HEK293 (cell line): ENCODE measurements at regions not wholly inside any gene's neighbourhood (a gene's known extent, or its start where the extent isn't known, plus 50 kb on each side); places are given as distances from the start of the nearest gene placed in this dataset.

Experiments
- CTCF ChIA-PET: fragments of 350-600 bp; formaldehyde crosslinking; extraction: SDS; loops from one replicate; lab custom pipeline; 2021; ENCODE audit warnings: antibody characterized with exemption; lab: Yijun Ruan, JAX
- POLR2A ChIA-PET: fragments of 300-600 bp; formaldehyde crosslinking; extraction: SDS; loops from one replicate; lab custom pipeline; 2020; ENCODE audit warnings: antibody characterized with exemption, inconsistent platforms; lab: Yijun Ruan, JAX
- H3K27ac ChIP-seq: fragments of 200-500 bp; sonication (Bioruptor generic); 2 replicates; pipeline ENCODE4 v1.5.1; 2014; ENCODE audit warnings: low read depth, low read length, control low read depth, inconsistent platforms; ENCODE audit errors: extremely low read depth
- H3K36me3 ChIP-seq, 2 experiments: fragments of 200-500 bp in 1 of 2; sonication (Bioruptor generic) in 1 of 2; 1 replicate in 1 of 2; 2 replicates in 1 of 2; pipeline ENCODE4 v1.5.1; 2014 to 2017; ENCODE audit warnings: inconsistent platforms in 2 of 2, low read length in 2 of 2; ENCODE audit not compliant: control insufficient read depth in 2 of 2, insufficient read depth in 1 of 2
- H3K4me1 ChIP-seq: fragments of 200-500 bp; sonication (Bioruptor generic); 2 replicates; pipeline ENCODE4 v1.5.1; 2014; ENCODE audit warnings: mild to moderate bottlenecking, low read length, inconsistent platforms; ENCODE audit not compliant: control insufficient read depth, insufficient read depth
- H3K4me3 ChIP-seq: 2 replicates; pipeline ENCODE4 v1.5.1; 2011; ENCODE audit warnings: low read depth, mild to moderate bottlenecking, control low read depth, low read length, moderate library complexity
- H3K9me3 ChIP-seq: fragments of 200-500 bp; sonication (Bioruptor generic); 2 replicates; pipeline ENCODE4 v1.5.1; 2014; ENCODE audit warnings: low read depth, low read length, inconsistent platforms; ENCODE audit not compliant: control insufficient read depth, insufficient read depth
- BCL11A ChIP-seq: fragments of 450-650 bp; formaldehyde crosslinking; IDR thresholded peaks from 2 replicates; pipeline ENCODE4 v1.5.1; 2016; ENCODE audit warnings: low read depth, missing biosample characterization, missing genetic modification characterization
- IKZF3 ChIP-seq: fragments of 450-650 bp; IDR thresholded peaks from 2 replicates; pipeline ENCODE4 v1.5.0; 2018; ENCODE audit warnings: missing biosample characterization, mild to moderate bottlenecking, missing genetic modification characterization, moderate library complexity
- PBX3 ChIP-seq: sonication (generic); formaldehyde crosslinking; IDR thresholded peaks from 2 replicates; pipeline ENCODE4 v1.8.1; 2022; ENCODE audit warnings: mild to moderate bottlenecking, moderate library complexity, missing genetic modification reagents
- REST ChIP-seq: fragments of 450-650 bp; formaldehyde crosslinking; IDR thresholded peaks from 2 replicates; pipeline ENCODE4 v1.5.1; 2016; ENCODE audit warnings: missing biosample characterization, missing genetic modification characterization
- SCRT2 ChIP-seq: fragments of 450-650 bp; formaldehyde crosslinking; IDR thresholded peaks from 2 replicates; pipeline ENCODE4 v1.5.1; 2016; ENCODE audit warnings: missing biosample characterization, missing genetic modification characterization
- SETDB1 ChIP-seq: IDR thresholded peaks from one replicate; pipeline ENCODE4 v1.6.1; 2017; ENCODE audit warnings: mild to moderate bottlenecking, low read length, moderate library complexity, mixed read lengths; ENCODE audit not compliant: insufficient read length
- ZFP69B ChIP-seq: fragments of 450-650 bp; formaldehyde crosslinking; IDR thresholded peaks from 2 replicates; pipeline ENCODE4 v1.5.1; 2016; ENCODE audit warnings: missing biosample characterization, missing genetic modification characterization
- ZNF146 ChIP-seq: fragments of 450-650 bp; formaldehyde crosslinking; IDR thresholded peaks from 2 replicates; pipeline ENCODE4 v1.5.1; 2016; ENCODE audit warnings: missing biosample characterization, missing genetic modification characterization
- ZNF18 ChIP-seq: fragments of 450-650 bp; formaldehyde crosslinking; IDR thresholded peaks from 2 replicates; pipeline ENCODE4 v1.5.1; 2016; ENCODE audit warnings: missing biosample characterization, missing genetic modification characterization
- ZNF211 ChIP-seq: fragments of 450-650 bp; formaldehyde crosslinking; IDR thresholded peaks from 2 replicates; pipeline ENCODE4 v1.5.1; 2016; ENCODE audit warnings: low read depth, missing biosample characterization, missing genetic modification characterization
- ZNF416 ChIP-seq: fragments of 450-650 bp; formaldehyde crosslinking; IDR thresholded peaks from 2 replicates; pipeline ENCODE4 v1.5.1; 2016; ENCODE audit warnings: missing biosample characterization, missing genetic modification characterization
- ZNF488 ChIP-seq: fragments of 450-650 bp; formaldehyde crosslinking; IDR thresholded peaks from 2 replicates; pipeline ENCODE4 v1.5.1; 2016; ENCODE audit warnings: missing biosample characterization, missing genetic modification characterization
- ZNF549 ChIP-seq: fragments of 450-650 bp; IDR thresholded peaks from 2 replicates; pipeline ENCODE4 v1.5.1; 2018; ENCODE audit warnings: missing biosample characterization, missing genetic modification characterization, mild to moderate bottlenecking, inconsistent platforms, moderate library complexity
- ZNF677 ChIP-seq: fragments of 450-650 bp; IDR thresholded peaks from 2 replicates; pipeline ENCODE4 v1.5.0; 2018; ENCODE audit warnings: missing biosample characterization, mild to moderate bottlenecking, missing genetic modification characterization, moderate library complexity
- ZNF768 ChIP-seq: fragments of 450-650 bp; formaldehyde crosslinking; IDR thresholded peaks from 2 replicates; pipeline ENCODE4 v1.5.1; 2018; ENCODE audit warnings: missing biosample characterization, mild to moderate bottlenecking, missing genetic modification characterization

- peak; percentile 64; the same call in 1 of the 2 replicates for TF ChIP-seq BCL11A (tag by site-specific recombination)
- no peak for TF ChIP-seq REST (tag by site-specific recombination)
These were observed 208.0 kb upstream of the SASH1 start (continued) for GRCh38 chr6:148134592-148134991.

- H3K27ac ChIP-seq, result no peak overlapping the region
- peaks cover 2% of the 10 kb centered on the region; the same call in 1 of the 2 replicates for H3K4me1 ChIP-seq
- no peaks in the 10 kb centered on the region for H3K9me3 ChIP-seq
- POLR2A ChIA-PET, result no interaction called here
- no peak overlapping the region for H3K4me3 ChIP-seq
- no peaks in the 10 kb centered on the region for H3K36me3 ChIP-seq
- CTCF ChIA-PET, result interaction anchor here (0.5 to 3.3 kb wide), 5 partner anchors 8 to 888 kb away, joined by 3 to 25 read pairs (median 3); no protein-coding TSS in a partner anchor
- TF ChIP-seq IKZF3, result no peak
- TF ChIP-seq ZNF211 (tag by site-specific recombination), result no peak
- no peak for TF ChIP-seq ZNF549 (tag by site-specific recombination)
- TF ChIP-seq ZNF146 (tag by site-specific recombination), result no peak
- no peak for TF ChIP-seq ZFP69B (tag by site-specific recombination)
- TF ChIP-seq PBX3 (CRISPR knock-in tag), result no peak
- no peak for TF ChIP-seq SCRT2 (tag by site-specific recombination)
- TF ChIP-seq ZNF416 (tag by site-specific recombination), result no peak
- no peak for TF ChIP-seq ZNF768
These were observed 206.1 kb upstream of the SASH1 start for GRCh38 chr6:148136586-148136985.

DNA sequence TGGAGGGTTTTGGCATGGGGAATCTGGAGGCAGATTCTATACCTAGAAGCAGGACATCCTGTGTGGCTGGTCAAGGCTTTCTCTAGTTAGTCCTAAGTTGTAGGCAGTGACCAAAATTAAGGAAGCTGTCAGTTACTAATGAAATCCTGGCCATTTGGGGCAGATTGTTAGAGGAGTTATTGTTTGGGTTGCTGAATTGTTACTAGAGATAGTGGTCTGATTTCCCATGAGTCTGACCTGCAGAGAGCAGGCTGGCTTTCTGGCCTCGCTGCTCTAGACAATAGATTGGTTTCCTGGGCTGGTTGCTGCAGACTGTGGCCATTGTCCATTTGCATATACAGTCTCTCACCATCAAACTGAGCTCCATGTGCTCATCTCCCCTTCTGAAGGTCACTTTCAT is 205.0 kb upstream of the SASH1 start:
- ChIA-PET POLR2A (no interaction called here), CTCF (interaction anchor here (1.2 kb wide), 1 partner anchor 42 kb away, joined by 3 read pairs; no protein-coding TSS in a partner anchor)
- no peak for TF ChIP-seq ZNF488 (tag by site-specific recombination)
- peak; percentile 47 for TF ChIP-seq SETDB1
- TF ChIP-seq ZNF677 (tag by site-specific recombination), result no peak
- TF ChIP-seq ZNF18, result no peak
- H3K4me1 ChIP-seq, result peaks cover 2% of the 10 kb centered on the region; the same call in 1 of the 2 replicates
- no peaks in the 10 kb centered on the region for H3K9me3 ChIP-seq
- H3K36me3 ChIP-seq, result no peaks in the 10 kb centered on the region
- H3K27ac ChIP-seq, result no peak overlapping the region
- H3K4me3 ChIP-seq, result no peak overlapping the region
